ENCODE measurements at regions not wholly inside any gene's neighbourhood (a gene's known extent, or its start where the extent isn't known, plus 50 kb on each side); places are given as distances from the start of the nearest gene placed in this dataset.

DNA sequence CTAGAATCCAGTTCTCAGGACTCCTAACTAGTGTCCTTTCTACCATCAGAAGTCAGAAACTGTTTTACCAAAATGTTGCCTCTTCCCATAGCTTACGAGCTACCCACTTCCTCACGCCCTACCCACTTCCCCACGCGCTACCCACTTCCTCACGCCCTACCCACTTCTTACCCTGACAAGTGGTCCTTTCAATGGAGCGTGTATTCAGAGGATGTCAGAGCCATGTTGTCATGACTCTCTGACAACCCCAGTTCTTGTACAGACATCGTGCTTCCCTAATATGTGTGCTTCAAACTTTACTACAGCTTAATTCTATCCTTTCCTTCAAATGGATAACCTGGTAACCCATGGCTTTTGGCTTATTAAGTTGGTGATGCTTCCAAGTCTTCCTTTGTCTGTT is 84.8 kb upstream of the PHF14 start:
- no peak overlapping the region for H3K4me3 ChIP-seq (replicated peaks in 1 of 2; ENCODE audit: low read depth in 1 of 2, low read length in 2 of 2)
- H3K9me2 ChIP-seq (ENCODE audit: insufficient read depth) = no peaks in the 10 kb centered on the region
- no peaks in the 10 kb centered on the region for H3K79me2 ChIP-seq (ENCODE audit: insufficient read depth, low read length)
- ATAC-seq (peak; percentile 34; the same call in 1 of the 2 replicates), DNase-seq (ENCODE audit: low read depth, low spot score) (no peak)
- POLR2A ChIA-PET = no interaction called here
- H3K9me3 ChIP-seq (ENCODE audit: control insufficient read depth in 1 of 2, insufficient read depth in 1 of 2, low read depth in 1 of 2, low read length in 2 of 2) = no peaks in the 10 kb centered on the region
- no peaks in the 10 kb centered on the region for H3K36me3 ChIP-seq (ENCODE audit: control insufficient read depth in 1 of 2, insufficient read depth in 2 of 2, low read length in 2 of 2)
- H2AFZ ChIP-seq (ENCODE audit: low read depth, low read length, poor library complexity, severe bottlenecking) = peak overlapping the region; percentile 80
- H3K4me2 ChIP-seq (ENCODE audit: low read length) = peak overlapping the region; percentile 8; the same call in 1 of the 2 replicates
- no peaks in the 10 kb centered on the region for H4K20me1 ChIP-seq (ENCODE audit: insufficient read depth)
- no peaks in the 10 kb centered on the region; a peak in 1 of 4 replicates for H3K4me1 ChIP-seq (ENCODE audit: control insufficient read depth in 1 of 2, insufficient read depth in 2 of 2, low read length in 2 of 2)
- no peak overlapping the region for H3K9ac ChIP-seq (ENCODE audit: low read length)
- CTCF ChIA-PET = interaction anchor here (0.7 to 1.0 kb wide), 3 partner anchors 10 to 476 kb away, joined by 3 read pairs; no protein-coding TSS in a partner anchor
- intact Hi-C loops (cut with micrococcal nuclease) = loop anchor here (2.0 to 10.0 kb wide), 4 partner anchors 252 to 474 kb away; no protein-coding TSS in a partner anchor
- H3K27ac ChIP-seq (ENCODE audit: low read depth, low read length) = no peak overlapping the region
- no TSS peak for BruUV-seq (replicated peaks)
- TF ChIP-seq POLR2A (IDR thresholded peaks at IDR 0.05; ENCODE audit: borderline replicate concordance, extremely low read depth, insufficient read depth, insufficient read length) (no peak), EZH2 (IDR thresholded peaks at IDR 0.05) (no peak), ZFX (IDR thresholded peaks at IDR 0.05) (no peak), JUND (IDR thresholded peaks at IDR 0.05) (no peak), CEBPB (IDR thresholded peaks at IDR 0.05; ENCODE audit: low read depth) (no peak), SP1 (IDR thresholded peaks at IDR 0.05; ENCODE audit: low read depth) (no peak), YY1 (IDR thresholded peaks at IDR 0.05; ENCODE audit: extremely low read depth, insufficient replicate concordance, low read depth, low read length) (no peak)
- TF ChIP-seq, protein P1, sequence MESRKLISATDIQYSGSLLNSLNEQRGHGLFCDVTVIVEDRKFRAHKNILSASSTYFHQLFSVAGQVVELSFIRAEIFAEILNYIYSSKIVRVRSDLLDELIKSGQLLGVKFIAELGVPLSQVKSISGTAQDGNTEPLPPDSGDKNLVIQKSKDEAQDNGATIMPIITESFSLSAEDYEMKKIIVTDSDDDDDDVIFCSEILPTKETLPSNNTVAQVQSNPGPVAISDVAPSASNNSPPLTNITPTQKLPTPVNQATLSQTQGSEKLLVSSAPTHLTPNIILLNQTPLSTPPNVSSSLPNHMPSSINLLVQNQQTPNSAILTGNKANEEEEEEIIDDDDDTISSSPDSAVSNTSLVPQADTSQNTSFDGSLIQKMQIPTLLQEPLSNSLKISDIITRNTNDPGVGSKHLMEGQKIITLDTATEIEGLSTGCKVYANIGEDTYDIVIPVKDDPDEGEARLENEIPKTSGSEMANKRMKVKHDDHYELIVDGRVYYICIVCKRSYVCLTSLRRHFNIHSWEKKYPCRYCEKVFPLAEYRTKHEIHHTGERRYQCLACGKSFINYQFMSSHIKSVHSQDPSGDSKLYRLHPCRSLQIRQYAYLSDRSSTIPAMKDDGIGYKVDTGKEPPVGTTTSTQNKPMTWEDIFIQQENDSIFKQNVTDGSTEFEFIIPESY (IDR thresholded peaks at IDR 0.05; ENCODE audit: extremely low read depth, insufficient replicate concordance, low read length) = no peak
- TF ChIP-seq, protein P2, sequence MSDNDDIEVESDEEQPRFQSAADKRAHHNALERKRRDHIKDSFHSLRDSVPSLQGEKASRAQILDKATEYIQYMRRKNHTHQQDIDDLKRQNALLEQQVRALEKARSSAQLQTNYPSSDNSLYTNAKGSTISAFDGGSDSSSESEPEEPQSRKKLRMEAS (IDR thresholded peaks at IDR 0.05) = no peak
- TF ChIP-seq, protein P3, sequence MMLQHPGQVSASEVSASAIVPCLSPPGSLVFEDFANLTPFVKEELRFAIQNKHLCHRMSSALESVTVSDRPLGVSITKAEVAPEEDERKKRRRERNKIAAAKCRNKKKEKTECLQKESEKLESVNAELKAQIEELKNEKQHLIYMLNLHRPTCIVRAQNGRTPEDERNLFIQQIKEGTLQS (IDR thresholded peaks at IDR 0.05) = no peak
- no peaks in the 10 kb centered on the region for H3K27me3 ChIP-seq (ENCODE audit: insufficient read depth, low read length)
- RAD21 ChIA-PET (ENCODE audit: low non-redundant PET in 1 of 2, low total read pairs in 2 of 2, uncharacterized antibody in 2 of 2, unreplicated experiment in 2 of 2) = no interaction called here
